Right atrium auricular region (tissue), 2 donors: ENCODE measurements at regions not wholly inside any gene's neighbourhood (a gene's known extent, or its start where the extent isn't known, plus 50 kb on each side); places are given as distances from the start of the nearest gene placed in this dataset.

Source experiments
- DNase-seq: peaks from one replicate; pipeline ENCODE4 v3.0.0-alpha.2; 2019; ENCODE audit warnings: low spot score
- H3K27ac ChIP-seq, 2 donors: fragments of 200-600 bp; sonication (generic); 1 replicate in 1 of 2; 2 replicates in 1 of 2; pipeline ENCODE4 v1.5.1; 2016 to 2019
- H3K27me3 ChIP-seq, 2 donors: fragments of 200-600 bp; sonication (generic); one replicate each; pipeline versions ENCODE4 v1.5.1 to v1.6.0; 2017 to 2019
- H3K36me3 ChIP-seq: fragments of 200-600 bp; sonication (generic); one replicate; pipeline ENCODE4 v1.5.1; 2016
- H3K4me1 ChIP-seq, 2 donors: fragments of 200-600 bp; sonication (generic); one replicate each; pipeline versions ENCODE4 v1.5.1 to v1.6.0; 2017 to 2019
- H3K4me3 ChIP-seq, 2 donors: fragments of 200-600 bp; sonication (generic); 1 replicate in 1 of 2; 2 replicates in 1 of 2; pipeline ENCODE4 v1.5.1; 2017 to 2019; ENCODE audit warnings: mild to moderate bottlenecking in 1 of 2, moderate library complexity in 1 of 2
- H3K9me3 ChIP-seq, 2 donors: fragments of 200-600 bp; sonication (generic); one replicate each; pipeline ENCODE4 v1.5.1; 2019
- TF ChIP-seq, protein P1 (sequence below), 2 donors: fragments of 200-600 bp; sonication (generic); IDR thresholded peaks; one replicate each; pipeline ENCODE4 v1.5.1; 2019; ENCODE audit warnings: antibody characterized with exemption in 2 of 2

DNA sequence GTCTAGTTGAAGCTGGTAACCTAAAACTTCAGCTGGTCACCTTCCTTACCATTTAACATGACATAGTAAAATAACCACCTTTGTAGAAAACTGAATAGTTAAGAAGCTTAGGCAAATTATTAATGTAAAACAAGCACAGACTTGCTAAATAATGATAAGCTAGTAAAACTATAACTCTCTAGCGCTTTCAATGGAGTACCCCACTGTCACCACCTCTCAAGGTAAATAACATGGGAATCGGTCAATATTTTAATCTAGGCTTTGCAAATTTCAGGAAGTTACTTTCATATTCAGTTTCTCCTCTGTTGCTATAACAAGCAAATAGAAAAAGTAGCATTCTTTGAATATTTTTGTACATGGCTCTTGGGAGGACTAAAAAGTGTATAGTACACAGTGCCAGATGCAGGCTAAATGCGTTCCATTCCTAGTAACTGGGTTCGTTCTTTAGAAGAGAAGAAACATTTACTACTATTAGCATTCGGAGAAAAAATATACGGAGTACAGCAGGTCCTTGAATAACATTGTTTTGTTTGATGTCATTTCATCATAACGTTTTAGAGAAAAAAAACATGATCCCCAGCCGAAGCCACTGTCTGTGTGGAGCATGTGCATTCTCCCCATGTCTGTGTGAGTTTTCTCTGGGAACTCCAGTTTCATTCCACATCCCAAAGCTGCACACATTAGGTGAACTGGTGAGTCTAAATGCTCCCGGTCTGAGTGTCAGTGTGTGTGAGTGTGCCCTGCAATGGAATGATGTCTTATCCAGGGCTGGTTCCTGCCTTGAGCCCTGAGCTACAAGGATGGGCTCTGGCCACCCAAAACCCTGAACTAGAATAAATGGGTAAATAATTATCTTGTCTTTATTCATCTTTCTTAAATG, 52.5 kb downstream of the EPRS1 start:
- no peak for DNase-seq
- H3K27me3 ChIP-seq: no peaks in the 10 kb centered on the region
- H3K4me1 ChIP-seq: peaks cover 0 to 4% of the 10 kb centered on the region in 2 donors
- H3K9me3 ChIP-seq: no peaks in the 10 kb centered on the region
- H3K27ac ChIP-seq: no peak overlapping the region
- H3K4me3 ChIP-seq: no peak overlapping the region
- TF ChIP-seq, protein P1, sequence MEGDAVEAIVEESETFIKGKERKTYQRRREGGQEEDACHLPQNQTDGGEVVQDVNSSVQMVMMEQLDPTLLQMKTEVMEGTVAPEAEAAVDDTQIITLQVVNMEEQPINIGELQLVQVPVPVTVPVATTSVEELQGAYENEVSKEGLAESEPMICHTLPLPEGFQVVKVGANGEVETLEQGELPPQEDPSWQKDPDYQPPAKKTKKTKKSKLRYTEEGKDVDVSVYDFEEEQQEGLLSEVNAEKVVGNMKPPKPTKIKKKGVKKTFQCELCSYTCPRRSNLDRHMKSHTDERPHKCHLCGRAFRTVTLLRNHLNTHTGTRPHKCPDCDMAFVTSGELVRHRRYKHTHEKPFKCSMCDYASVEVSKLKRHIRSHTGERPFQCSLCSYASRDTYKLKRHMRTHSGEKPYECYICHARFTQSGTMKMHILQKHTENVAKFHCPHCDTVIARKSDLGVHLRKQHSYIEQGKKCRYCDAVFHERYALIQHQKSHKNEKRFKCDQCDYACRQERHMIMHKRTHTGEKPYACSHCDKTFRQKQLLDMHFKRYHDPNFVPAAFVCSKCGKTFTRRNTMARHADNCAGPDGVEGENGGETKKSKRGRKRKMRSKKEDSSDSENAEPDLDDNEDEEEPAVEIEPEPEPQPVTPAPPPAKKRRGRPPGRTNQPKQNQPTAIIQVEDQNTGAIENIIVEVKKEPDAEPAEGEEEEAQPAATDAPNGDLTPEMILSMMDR (IDR thresholded peaks at IDR 0.05): no peak
- peaks cover 24% of the 10 kb centered on the region for H3K36me3 ChIP-seq

DNA sequence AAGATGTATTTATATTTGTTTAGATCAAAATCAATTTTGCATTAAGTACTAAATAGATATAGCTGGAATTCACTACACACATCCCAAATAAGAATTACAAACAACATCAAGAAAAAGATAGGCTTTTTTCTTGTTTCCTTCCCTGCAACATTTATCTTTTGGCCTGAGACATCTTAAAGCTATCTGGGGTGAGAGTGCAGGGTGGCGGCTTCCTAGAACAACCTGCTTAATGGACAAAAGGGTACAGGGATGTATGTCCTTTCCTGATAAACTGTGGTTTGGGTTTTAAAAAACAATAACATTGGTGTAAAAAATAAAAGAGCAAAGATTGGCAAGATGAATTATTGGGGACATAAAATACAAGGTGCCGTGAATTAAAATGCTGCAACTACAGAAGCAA, 54.4 kb downstream of the EPRS1 start:
- Histone ChIP-seq H3K4me3 (no peak overlapping the region), H3K4me1 (peaks cover 0 to 4% of the 10 kb centered on the region in 2 donors), H3K9me3 (no peaks in the 10 kb centered on the region), H3K36me3 (peaks cover 29% of the 10 kb centered on the region), H3K27me3 (no peaks in the 10 kb centered on the region), H3K27ac (no peak overlapping the region)
- TF ChIP-seq, protein P1 (IDR thresholded peaks at IDR 0.05): no peak
- no peak for DNase-seq

DNA sequence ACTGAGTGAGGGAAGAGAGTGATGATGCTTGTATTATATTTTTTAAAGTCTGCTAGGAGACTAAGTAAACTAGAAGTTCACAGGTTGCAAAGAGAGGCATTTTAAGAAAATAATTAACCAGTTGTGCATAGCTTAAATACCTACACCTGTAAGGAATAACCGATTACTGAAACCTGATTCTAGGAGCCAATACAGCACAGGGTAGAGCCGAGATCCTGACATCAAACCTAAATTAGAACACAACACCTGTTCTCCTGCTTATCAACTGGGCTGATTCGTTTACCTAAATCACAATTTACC, 54.8 kb downstream of the EPRS1 start:
- no peak overlapping the region for H3K4me3 ChIP-seq
- H3K27me3 ChIP-seq: no peaks in the 10 kb centered on the region
- DNase-seq: no peak
- peaks cover 0 to 4% of the 10 kb centered on the region in 2 donors for H3K4me1 ChIP-seq
- H3K36me3 ChIP-seq: peaks cover 29% of the 10 kb centered on the region
- H3K27ac ChIP-seq: no peak overlapping the region
- no peaks in the 10 kb centered on the region for H3K9me3 ChIP-seq
- TF ChIP-seq, protein P1 (IDR thresholded peaks at IDR 0.05): no peak

DNA sequence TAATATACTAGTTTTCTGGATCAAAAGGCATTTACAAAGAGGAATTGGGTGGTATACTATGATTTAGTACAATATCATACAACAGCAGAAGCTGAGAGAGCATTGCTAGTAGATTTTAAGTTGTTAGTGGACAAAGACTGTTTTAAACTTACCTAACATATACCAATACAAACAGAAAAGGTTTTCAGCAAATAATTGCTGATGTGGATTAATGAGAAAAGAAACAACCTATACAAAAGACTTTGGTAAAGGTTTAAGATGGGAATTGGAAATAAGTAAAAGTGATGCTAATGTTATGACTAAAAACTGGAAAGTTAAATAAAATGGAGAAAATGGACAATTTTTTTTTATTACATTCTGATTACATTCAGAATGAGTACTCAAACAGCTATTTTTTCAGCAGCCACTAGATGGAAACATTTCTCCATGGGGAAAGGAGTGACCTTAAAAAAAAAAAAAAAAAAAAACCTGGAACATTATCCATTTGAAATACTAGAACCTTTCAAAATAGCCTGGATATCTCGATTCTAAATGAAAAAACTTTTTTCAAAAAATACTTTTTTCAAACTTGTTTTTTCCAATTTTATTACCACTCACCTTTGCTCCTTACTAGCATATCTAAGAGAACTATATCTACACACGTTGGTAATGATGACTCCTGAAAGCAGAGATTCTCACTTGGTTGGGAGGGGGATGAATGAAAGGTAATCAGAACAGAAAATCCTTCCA, 55.4 kb downstream of the EPRS1 start:
- Histone ChIP-seq H3K36me3 (peaks cover 29% of the 10 kb centered on the region), H3K4me1 (peaks cover 0 to 4% of the 10 kb centered on the region in 2 donors), H3K9me3 (no peaks in the 10 kb centered on the region), H3K4me3 (no peak overlapping the region), H3K27me3 (no peaks in the 10 kb centered on the region), H3K27ac (no peak overlapping the region)
- TF ChIP-seq, protein P1 (IDR thresholded peaks at IDR 0.05): peak; percentile 22 to 68
- DNase-seq: no peak

DNA sequence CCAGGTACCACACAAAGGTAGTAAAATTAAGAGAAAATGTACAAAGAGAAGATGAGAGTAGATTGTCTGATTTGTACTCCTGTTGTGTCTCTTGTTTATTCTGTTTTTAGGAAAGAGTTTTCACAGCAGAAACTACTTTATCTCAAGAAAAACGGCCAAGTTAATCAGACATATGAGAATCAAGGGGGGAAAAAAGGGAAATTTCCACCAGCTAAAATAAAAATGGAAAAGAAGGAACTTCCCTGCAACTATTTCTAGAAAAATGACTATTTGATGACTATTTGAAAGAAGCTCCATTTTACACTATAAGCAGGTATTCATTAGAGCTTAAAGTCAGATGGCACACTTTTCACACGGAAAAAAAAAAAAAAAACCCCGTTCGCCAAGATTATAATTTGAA, 56.5 kb downstream of the EPRS1 start:
- DNase-seq: no peak
- TF ChIP-seq, protein P1 (IDR thresholded peaks at IDR 0.05): no peak
- H3K36me3 ChIP-seq: peaks cover 27% of the 10 kb centered on the region
- H3K9me3 ChIP-seq: no peaks in the 10 kb centered on the region
- no peaks in the 10 kb centered on the region for H3K27me3 ChIP-seq
- no peak overlapping the region for H3K27ac ChIP-seq
- H3K4me1 ChIP-seq: peaks cover 0 to 4% of the 10 kb centered on the region in 2 donors
- no peak overlapping the region for H3K4me3 ChIP-seq
